NB4 (cell line): ENCODE measurements at regions not wholly inside any gene's neighbourhood (a gene's known extent, or its start where the extent isn't known, plus 50 kb on each side); places are given as distances from the start of the nearest gene placed in this dataset.

Experiments
- CTCF ChIP-seq: IDR thresholded peaks from one replicate; pipeline ENCODE4 v1.5.1; 2012; ENCODE audit warnings: low read depth, low read length
- MAX ChIP-seq: IDR thresholded peaks from 2 replicates; pipeline ENCODE4 v1.6.1; 2011; ENCODE audit warnings: low read depth, low read length
- POLR2A ChIP-seq: IDR thresholded peaks from 2 replicates; pipeline ENCODE4 v1.6.1; 2011; ENCODE audit warnings: mild to moderate bottlenecking; ENCODE audit not compliant: insufficient read length; ENCODE audit errors: extremely low read depth

- TF ChIP-seq CTCF (no peak), POLR2A (no peak), MAX (no peak)
Observed at GRCh38 chr6:95670011-95670463, 92.7 kb downstream of the MANEA start.
